ENCODE measurements at regions not wholly inside any gene's neighbourhood (a gene's known extent, or its start where the extent isn't known, plus 50 kb on each side); places are given as distances from the start of the nearest gene placed in this dataset.

GRCh38 chr3:127383656-127384179, 95.9 kb upstream of the PRR20G start:
- 0 to 92% (median 13%) methylated on average over 1 to 6 of the region's 10 CpGs; no CpG with 5 or more reads in 1 of the 10 experiments for WGBS, 10 experiments
- in situ Hi-C loops (cut with MboI; ENCODE audit: low pct_unique_long_range_greater_than_20kb in 2 of 9, low sequenced_read_pairs in 9 of 9, unreplicated experiment in 9 of 9) = no loop called here
- ATAC-seq (replicated peaks in 6 of 8) = no peak
- Histone ChIP-seq H3K4me1 (replicated peaks in 1 of 2) (peaks cover 0 to 6% of the 10 kb centered on the region in 2 donors), H3K4me3 (no peak overlapping the region), H3K27ac (no peak overlapping the region)

- WGBS, 10 experiments = 20 to 91% (median 65%) methylated on average over 1 to 6 of the region's 11 CpGs; no CpG with 5 or more reads in 3 of the 10 experiments
Observed at GRCh38 chr3:127377801-127378655, 90.2 kb upstream of the PRR20G start.

GRCh38 chr3:127375151-127375930, 87.5 kb upstream of the PRR20G start:
- in situ Hi-C loops (cut with MboI; ENCODE audit: low pct_unique_long_range_greater_than_20kb in 2 of 9, low sequenced_read_pairs in 9 of 9, unreplicated experiment in 9 of 9) = no loop called here
- ATAC-seq (replicated peaks in 6 of 8) = no peak
- WGBS, 10 experiments = 36 to 100% (median 76%) methylated on average over 1 to 9 of the region's 13 CpGs; no CpG with 5 or more reads in 3 of the 10 experiments
- H3K4me3 ChIP-seq = no peak overlapping the region
- H3K27ac ChIP-seq = no peak overlapping the region
- peaks cover 18 to 27% of the 10 kb centered on the region in 2 donors for H3K4me1 ChIP-seq (replicated peaks in 1 of 2)

More at GRCh38 chr3:127377801-127378655, 90.2 kb upstream of the PRR20G start:
- ATAC-seq (replicated peaks in 6 of 8) = peak in 5 of 8 experiments; percentile 65 to 88 (median 72)
- H3K4me3 ChIP-seq = no peak overlapping the region
- in situ Hi-C loops (cut with MboI; ENCODE audit: low pct_unique_long_range_greater_than_20kb in 2 of 9, low sequenced_read_pairs in 9 of 9, unreplicated experiment in 9 of 9) = no loop called here
- H3K27ac ChIP-seq = no peak overlapping the region
- peaks cover 4 to 13% of the 10 kb centered on the region in 2 donors for H3K4me1 ChIP-seq (replicated peaks in 1 of 2)

- H3K4me3 ChIP-seq = no peak overlapping the region
- 65 to 80% methylated on average over 1 to 5 of the region's 12 CpGs; no CpG with 5 or more reads in 8 of the 10 experiments for WGBS, 10 experiments
- peak in 4 of 8 experiments; percentile 15 to 43 (median 34) for ATAC-seq (replicated peaks in 6 of 8)
- no peak overlapping the region for H3K27ac ChIP-seq
- peaks cover 18 to 27% of the 10 kb centered on the region in 2 donors for H3K4me1 ChIP-seq (replicated peaks in 1 of 2)
- in situ Hi-C loops (cut with MboI; ENCODE audit: low pct_unique_long_range_greater_than_20kb in 2 of 9, low sequenced_read_pairs in 9 of 9, unreplicated experiment in 9 of 9) = no loop called here
Observed at GRCh38 chr3:127374086-127375010, 86.5 kb upstream of the PRR20G start.

- in situ Hi-C loops (cut with MboI; ENCODE audit: low pct_unique_long_range_greater_than_20kb in 2 of 9, low sequenced_read_pairs in 9 of 9, unreplicated experiment in 9 of 9) = no loop called here
- WGBS, 10 experiments = 0 to 100% (median 68%) methylated on average over 1 to 7 of the region's 9 CpGs; no CpG with 5 or more reads in 2 of the 10 experiments
- Histone ChIP-seq H3K27ac (no peak overlapping the region), H3K4me3 (no peak overlapping the region), H3K4me1 (replicated peaks in 1 of 2) (peaks cover 18 to 30% of the 10 kb centered on the region in 2 donors)
- no peak for ATAC-seq (replicated peaks in 6 of 8)
Observed at GRCh38 chr3:127373441-127374085, 85.7 kb upstream of the PRR20G start.

- peak in 5 of 8 experiments; percentile 15 to 39 (median 21) for ATAC-seq (replicated peaks in 6 of 8)
- WGBS, 10 experiments = 0 to 100% (median 94%) methylated on average over 1 to 3 of the region's 6 CpGs; no CpG with 5 or more reads in 5 of the 10 experiments
- in situ Hi-C loops (cut with MboI; ENCODE audit: low pct_unique_long_range_greater_than_20kb in 2 of 9, low sequenced_read_pairs in 9 of 9, unreplicated experiment in 9 of 9) = no loop called here
Observed at GRCh38 chr3:127371846-127372245, 84.0 kb upstream of the PRR20G start.

GRCh38 chr3:127371334-127371733, 83.5 kb upstream of the PRR20G start:
- WGBS, 10 experiments = 0 to 76% (median 46%) methylated on average over 1 to 8 of the region's 10 CpGs; no CpG with 5 or more reads in 3 of the 10 experiments
- no peak overlapping the region for H3K27ac ChIP-seq
- peak in 5 of 8 experiments; percentile 39 to 59 (median 54) for ATAC-seq (replicated peaks in 6 of 8)
- H3K4me1 ChIP-seq (replicated peaks in 1 of 2) = peaks cover 14 to 31% of the 10 kb centered on the region in 2 donors
- in situ Hi-C loops (cut with MboI; ENCODE audit: low pct_unique_long_range_greater_than_20kb in 2 of 9, low sequenced_read_pairs in 9 of 9, unreplicated experiment in 9 of 9) = no loop called here
- no peak overlapping the region for H3K4me3 ChIP-seq

More at GRCh38 chr3:127371846-127372245, 84.0 kb upstream of the PRR20G start:
- peaks cover 14 to 31% of the 10 kb centered on the region in 2 donors for H3K4me1 ChIP-seq (replicated peaks in 1 of 2)
- H3K27ac ChIP-seq = no peak overlapping the region
- no peak overlapping the region for H3K4me3 ChIP-seq

- no peak overlapping the region for H3K4me3 ChIP-seq
- 80% methylated on average over 1 to 3 of the region's 9 CpGs; no CpG with 5 or more reads in 8 of the 10 experiments for WGBS, 10 experiments
- H3K4me1 ChIP-seq (replicated peaks in 1 of 2) = peaks cover 14 to 31% of the 10 kb centered on the region in 2 donors
- no peak overlapping the region for H3K27ac ChIP-seq
- ATAC-seq (replicated peaks in 6 of 8) = peak in 5 of 8 experiments; percentile 11 to 31 (median 20)
- in situ Hi-C loops (cut with MboI; ENCODE audit: low pct_unique_long_range_greater_than_20kb in 2 of 9, low sequenced_read_pairs in 9 of 9, unreplicated experiment in 9 of 9) = no loop called here
Observed at GRCh38 chr3:127370906-127371305, 83.1 kb upstream of the PRR20G start.

- in situ Hi-C loops (cut with MboI; ENCODE audit: low pct_unique_long_range_greater_than_20kb in 2 of 9, low sequenced_read_pairs in 9 of 9, unreplicated experiment in 9 of 9) = no loop called here
- whole genome bisulfite sequencing, 10 experiments = 0 to 52% (median 50%) methylated on average over 1 to 2 of the region's 4 CpGs; no CpG with 5 or more reads in 6 of the 10 experiments
- no peak for ATAC-seq (replicated peaks in 6 of 8)
- Histone ChIP-seq H3K4me1 (replicated peaks in 1 of 2) (peaks cover 14 to 30% of the 10 kb centered on the region in 2 donors), H3K27ac (no peak overlapping the region), H3K4me3 (no peak overlapping the region)
Observed at GRCh38 chr3:127369356-127369935, 81.6 kb upstream of the PRR20G start.

GRCh38 chr3:127368186-127369032, 80.6 kb upstream of the PRR20G start:
- peak in 2 of 8 experiments; percentile 7 to 15 for ATAC-seq (replicated peaks in 6 of 8)
- 0 to 55% (median 42%) methylated on average over 1 to 9 of the region's 14 CpGs; no CpG with 5 or more reads in 1 of the 10 experiments for WGBS, 10 experiments
- in situ Hi-C loops (cut with MboI; ENCODE audit: low pct_unique_long_range_greater_than_20kb in 2 of 9, low sequenced_read_pairs in 9 of 9, unreplicated experiment in 9 of 9) = no loop called here
- Histone ChIP-seq H3K4me1 (replicated peaks in 1 of 2) (peaks cover 14 to 24% of the 10 kb centered on the region in 2 donors), H3K27ac (no peak overlapping the region), H3K4me3 (no peak overlapping the region)

GRCh38 chr3:127367593-127367992, 79.7 kb upstream of the PRR20G start:
- ATAC-seq (replicated peaks in 6 of 8) = no peak
- 71 to 100% (median 84%) methylated on average over 2 to 9 of the region's 13 CpGs; no CpG with 5 or more reads in 2 of the 10 experiments for WGBS, 10 experiments
- Histone ChIP-seq H3K4me1 (replicated peaks in 1 of 2) (peaks cover 14 to 24% of the 10 kb centered on the region in 2 donors), H3K4me3 (no peak overlapping the region), H3K27ac (no peak overlapping the region)
- in situ Hi-C loops (cut with MboI; ENCODE audit: low pct_unique_long_range_greater_than_20kb in 2 of 9, low sequenced_read_pairs in 9 of 9, unreplicated experiment in 9 of 9) = no loop called here
